Liver (tissue), 8 donors: ENCODE measurements at regions not wholly inside any gene's neighbourhood (a gene's known extent, or its start where the extent isn't known, plus 50 kb on each side); places are given as distances from the start of the nearest gene placed in this dataset.

Source experiments
- DNase-seq: peaks from one replicate; pipeline ENCODE4 v3.0.0-alpha.2; 2017; ENCODE audit warnings: low spot score
- H3K27ac ChIP-seq, 2 donors: one replicate each; pipeline ENCODE4 v1.7.0; 2013; ENCODE audit warnings: inconsistent platforms in 2 of 2, low read length in 2 of 2, control low read depth in 1 of 2, low read depth in 1 of 2, mild to moderate bottlenecking in 1 of 2
- H3K27me3 ChIP-seq, 4 donors: one replicate each; pipeline versions ENCODE4 v1.6.1 to v1.7.0; 2013; ENCODE audit warnings: low read length in 3 of 4, inconsistent platforms in 1 of 4, mild to moderate bottlenecking in 1 of 4, moderate library complexity in 1 of 4; ENCODE audit not compliant: control insufficient read depth in 4 of 4, insufficient read depth in 4 of 4
- H3K36me3 ChIP-seq, 4 donors: one replicate each; pipeline versions ENCODE4 v1.6.1 to v1.7.0; 2013; ENCODE audit warnings: low read length in 3 of 4, mild to moderate bottlenecking in 3 of 4, low read depth in 1 of 4, moderate library complexity in 1 of 4; ENCODE audit not compliant: control insufficient read depth in 4 of 4, insufficient read depth in 3 of 4
- H3K4me1 ChIP-seq, 4 donors: one replicate each; pipeline versions ENCODE4 v1.6.1 to v1.7.0; 2013; ENCODE audit warnings: low read length in 3 of 4, mild to moderate bottlenecking in 3 of 4, moderate library complexity in 1 of 4; ENCODE audit not compliant: control insufficient read depth in 4 of 4, insufficient read depth in 4 of 4
- H3K4me3 ChIP-seq, 3 donors: one replicate each; pipeline versions ENCODE4 v1.6.1 to v1.7.0; 2013; ENCODE audit warnings: low read length in 3 of 3, control low read depth in 1 of 3, low read depth in 1 of 3, mild to moderate bottlenecking in 1 of 3
- H3K9ac ChIP-seq, 2 donors: one replicate each; pipeline ENCODE4 v1.7.0; 2013; ENCODE audit warnings: low read length in 2 of 2, mild to moderate bottlenecking in 2 of 2, moderate library complexity in 2 of 2, control low read depth in 1 of 2, low read depth in 1 of 2
- H3K9me3 ChIP-seq, 4 donors: one replicate each; pipeline versions ENCODE4 v1.6.1 to v1.7.0; 2013; ENCODE audit warnings: low read length in 3 of 4; ENCODE audit not compliant: control insufficient read depth in 4 of 4
- ATF3 ChIP-seq: IDR thresholded peaks from 2 replicates; pipeline ENCODE4 v1.6.1; 2016; ENCODE audit warnings: antibody characterized with exemption
- CTCF ChIP-seq: fragments of 150-350 bp; IDR thresholded peaks from 2 replicates; pipeline ENCODE4 v1.5.1; 2017; ENCODE audit warnings: improper control_type of control experiment, low read depth, low read length; ENCODE audit not compliant: missing input control
- EGR1 ChIP-seq, 2 donors: IDR thresholded peaks; 2 replicates each; pipeline ENCODE4 v1.6.1; 2016 to 2018; ENCODE audit warnings: antibody characterized with exemption in 2 of 2, low read depth in 2 of 2
- FOXA1 ChIP-seq: IDR thresholded peaks from 2 replicates; pipeline ENCODE4 v1.6.1; 2016; ENCODE audit warnings: antibody characterized with exemption
- GABPA ChIP-seq, 2 donors: IDR thresholded peaks in 1 of 2; conservative IDR thresholded peaks in 1 of 2; 2 replicates each; pipeline ENCODE4 v1.6.1; 2016; ENCODE audit warnings: antibody characterized with exemption in 2 of 2, mild to moderate bottlenecking in 1 of 2, moderate library complexity in 1 of 2
- HNF4A ChIP-seq, 2 donors: conservative IDR thresholded peaks; 2 replicates each; pipeline ENCODE4 v1.6.1; 2016; ENCODE audit warnings: antibody characterized with exemption in 2 of 2, mild to moderate bottlenecking in 2 of 2
- HNF4G ChIP-seq: IDR thresholded peaks from 2 replicates; pipeline ENCODE4 v1.6.1; 2016; ENCODE audit warnings: antibody characterized with exemption
- NR2F2 ChIP-seq: IDR thresholded peaks from 2 replicates; pipeline ENCODE4 v1.6.1; 2016; ENCODE audit warnings: antibody characterized with exemption
- RAD21 ChIP-seq, 2 donors: IDR thresholded peaks; 2 replicates each; pipeline ENCODE4 v1.6.1; 2016; ENCODE audit warnings: antibody characterized with exemption in 2 of 2, mild to moderate bottlenecking in 2 of 2
- REST ChIP-seq: IDR thresholded peaks from 2 replicates; pipeline ENCODE4 v1.6.1; 2016; ENCODE audit warnings: antibody characterized with exemption, mild to moderate bottlenecking
- SP1 ChIP-seq: IDR thresholded peaks from 2 replicates; pipeline ENCODE4 v1.6.1; 2018; ENCODE audit warnings: antibody characterized with exemption, mild to moderate bottlenecking
- TAF1 ChIP-seq: conservative IDR thresholded peaks from 2 replicates; pipeline ENCODE4 v1.6.1; 2016; ENCODE audit warnings: antibody characterized with exemption, mild to moderate bottlenecking
- YY1 ChIP-seq: IDR thresholded peaks from 2 replicates; pipeline ENCODE4 v1.6.1; 2016; ENCODE audit warnings: antibody characterized with exemption, mild to moderate bottlenecking
- ZBTB33 ChIP-seq: IDR thresholded peaks from 2 replicates; pipeline ENCODE4 v1.6.1; 2016; ENCODE audit warnings: antibody characterized with exemption
- WGBS: extraction: QIAGEN DNeasy Blood & Tissue Kit; methylation state at CpG from one replicate; pipeline ENCODE4 v1.1.7; 2013; 5-methylcytosine and 5-hydroxymethylcytosine counted together
- donor health status: healthy.
- donor health status: healthy.
- donor health status: healthy.
- donor health status: healthy.
- donor health status: healthy.

- peak overlapping the region in 1 of 2 donors; percentile 13 for H3K27ac ChIP-seq
- H3K4me1 ChIP-seq, result peaks cover 0 to 7% (median under 1%) of the 10 kb centered on the region in 4 donors
- no peaks in the 10 kb centered on the region for H3K36me3 ChIP-seq
- WGBS, result 42% methylated on average over 7 of the region's 7 CpGs
- no peak overlapping the region for H3K9ac ChIP-seq
- DNase-seq, result no peak
- no peaks in the 10 kb centered on the region for H3K9me3 ChIP-seq
- H3K27me3 ChIP-seq, result no peaks in the 10 kb centered on the region
- H3K4me3 ChIP-seq, result no peak overlapping the region
- TF ChIP-seq RAD21 (IDR thresholded peaks at IDR 0.05) (no peak), NR2F2 (no peak), GABPA (IDR thresholded peaks at IDR 0.05 in 1 of 2, conservative IDR thresholded peaks at IDR 0.05 in 1 of 2) (no peak), ATF3 (no peak), ZBTB33 (no peak), YY1 (no peak), TAF1 (no peak), HNF4A (conservative IDR thresholded peaks at IDR 0.05) (no peak), FOXA1 (no peak), CTCF (no peak), HNF4G (no peak), SP1 (no peak), REST (no peak), EGR1 (IDR thresholded peaks at IDR 0.05; ENCODE audit: low read depth in 2 of 2) (no peak)
Observed at GRCh38 chr13:106919133-106919532, 351.2 kb upstream of the ARGLU1 start.

GRCh38 chr13:106918557-106918860 lies 350.6 kb upstream of the ARGLU1 start:
- TF ChIP-seq HNF4A (conservative IDR thresholded peaks at IDR 0.05) (no peak), GABPA (IDR thresholded peaks at IDR 0.05 in 1 of 2, conservative IDR thresholded peaks at IDR 0.05 in 1 of 2) (peak in 1 of 2 donors; percentile 4)
- peak overlapping the region; percentile 61 to 86 for H3K9ac ChIP-seq
- no peak for DNase-seq
- no peak overlapping the region for H3K4me3 ChIP-seq
- H3K36me3 ChIP-seq, result no peaks in the 10 kb centered on the region
- H3K9me3 ChIP-seq, result no peaks in the 10 kb centered on the region
- peaks cover 0 to 7% (median under 1%) of the 10 kb centered on the region in 4 donors for H3K4me1 ChIP-seq
- H3K27ac ChIP-seq, result no peak overlapping the region
- 49% methylated on average over 3 of the region's 3 CpGs for WGBS
- H3K27me3 ChIP-seq, result no peaks in the 10 kb centered on the region
